ENCODE measurements at regions not wholly inside any gene's neighbourhood (a gene's known extent, or its start where the extent isn't known, plus 50 kb on each side); places are given as distances from the start of the nearest gene placed in this dataset.

GRCh38 chr22:49232319-49233067 is 595.2 kb downstream of the BRD1 start:
- TF ChIP-seq CTCF (conservative IDR thresholded peaks at IDR 0.05; ENCODE audit: low read depth, low read length) (no peak), EZH2phosphoT487 (IDR thresholded peaks at IDR 0.05; ENCODE audit: borderline replicate concordance, low read length) (no peak), EZH2 (IDR thresholded peaks at IDR 0.05; ENCODE audit: low read length, unreplicated experiment) (no peak)

All from PC-3 (cell line).